AG04450 (cell line): ENCODE measurements at regions not wholly inside any gene's neighbourhood (a gene's known extent, or its start where the extent isn't known, plus 50 kb on each side); places are given as distances from the start of the nearest gene placed in this dataset.
"Not testable (repeated sequence)": the region's sequence is repeated elsewhere in the genome, so short reads cannot be mapped to it uniquely, and the experiment has no call there.

Source experiments
- CTCF ChIA-PET: fragments of 300-600, 350-600 bp; formaldehyde crosslinking; extraction: SDS; loops from one replicate; lab custom pipeline; 2022; ENCODE audit warnings: antibody characterized with exemption, inconsistent platforms; lab: Charles Lee
- POLR2A ChIA-PET: fragments of 350-600 bp; formaldehyde crosslinking; extraction: SDS; loops from one replicate; lab custom pipeline; 2021; ENCODE audit warnings: antibody characterized with exemption, inconsistent platforms; lab: Yijun Ruan, JAX
- DNase-seq: peaks from one replicate; pipeline ENCODE4 v3.0.0-alpha.2; 2011; ENCODE audit warnings: low read depth, low spot score
- H3K27ac ChIP-seq: one replicate; pipeline ENCODE4 v1.5.1; 2012; ENCODE audit warnings: low read depth, low read length, control low read depth
- H3K27me3 ChIP-seq: one replicate; pipeline ENCODE4 v1.6.0; 2012; ENCODE audit warnings: low read length; ENCODE audit not compliant: control insufficient read depth, insufficient read depth
- H3K4me3 ChIP-seq: 2 replicates; pipeline ENCODE4 v1.5.1; 2011; ENCODE audit warnings: mild to moderate bottlenecking, low read depth, low read length, control low read depth
- H3K9me3 ChIP-seq: 2 replicates; pipeline ENCODE4 v1.5.1; 2012; ENCODE audit warnings: low read length; ENCODE audit not compliant: control insufficient read depth, insufficient read depth
- CTCF ChIP-seq: IDR thresholded peaks from 2 replicates; pipeline ENCODE4 v1.5.1; 2011; ENCODE audit warnings: low read depth, low read length, control low read depth, inconsistent platforms

GRCh38 chr11:64438986-64439771 lies 80.2 kb downstream of the RPS6KA4 start:
- no peak overlapping the region for H3K4me3 ChIP-seq
- H3K27me3 ChIP-seq: peaks cover 42% of the 10 kb centered on the region
- no peaks in the 10 kb centered on the region; the same call in 1 of the 2 replicates for H3K9me3 ChIP-seq
- TF ChIP-seq CTCF: no peak
- no peak overlapping the region for H3K27ac ChIP-seq
- ChIA-PET POLR2A (no interaction called here), CTCF (interaction anchor here (1.1 to 1.3 kb wide), 2 partner anchors 10 kb away, joined by 3 to 6 read pairs; no protein-coding TSS in a partner anchor)
- no peak for DNase-seq

- POLR2A ChIA-PET, DNase-seq, H3K9me3 ChIP-seq, H3K4me3 ChIP-seq, H3K27ac ChIP-seq: not testable (repeated sequence)
- CTCF ChIA-PET: interaction anchor here (1.3 kb wide), 1 partner anchor 9 kb away, joined by 6 read pairs; no protein-coding TSS in a partner anchor
- peaks cover 39% of the 10 kb centered on the region for H3K27me3 ChIP-seq
Measured at GRCh38 chr11:64439772-64440491, 81.0 kb downstream of the RPS6KA4 start.

GRCh38 chr11:64441127-64441526 lies 82.2 kb downstream of the RPS6KA4 start:
- H3K9me3 ChIP-seq: no peaks in the 10 kb centered on the region; the same call in 1 of the 2 replicates
- TF ChIP-seq CTCF: no peak
- no peak overlapping the region for H3K27ac ChIP-seq
- no peak overlapping the region for H3K4me3 ChIP-seq
- ChIA-PET CTCF (no interaction called here), POLR2A (no interaction called here)
- peaks cover 34% of the 10 kb centered on the region for H3K27me3 ChIP-seq
- DNase-seq: no peak

GRCh38 chr11:64443001-64443400 lies 84.0 kb downstream of the RPS6KA4 start:
- CTCF ChIA-PET: no interaction called here
- Histone ChIP-seq H3K4me3 (no peak overlapping the region), H3K27ac (no peak overlapping the region), H3K27me3 (peaks cover 27% of the 10 kb centered on the region), H3K9me3 (no peaks in the 10 kb centered on the region; the same call in 1 of the 2 replicates)
- TF ChIP-seq CTCF: no peak
- DNase-seq: no peak
- POLR2A ChIA-PET: no interaction called here

- ChIA-PET CTCF (interaction anchor here (0.6 to 0.9 kb wide), 2 partner anchors 85 to 244 kb away, joined by 4 read pairs; no protein-coding TSS in a partner anchor), POLR2A (no interaction called here)
- no peak for TF ChIP-seq CTCF
- no peak overlapping the region for H3K27ac ChIP-seq
- H3K4me3 ChIP-seq: no peak overlapping the region
- no peak for DNase-seq
- peaks cover 31% of the 10 kb centered on the region for H3K27me3 ChIP-seq
- no peaks in the 10 kb centered on the region; the same call in 1 of the 2 replicates for H3K9me3 ChIP-seq
Measured at GRCh38 chr11:64444838-64445441, 86.0 kb downstream of the RPS6KA4 start.
